ENCODE measurements at regions not wholly inside any gene's neighbourhood (a gene's known extent, or its start where the extent isn't known, plus 50 kb on each side); places are given as distances from the start of the nearest gene placed in this dataset.

DNA sequence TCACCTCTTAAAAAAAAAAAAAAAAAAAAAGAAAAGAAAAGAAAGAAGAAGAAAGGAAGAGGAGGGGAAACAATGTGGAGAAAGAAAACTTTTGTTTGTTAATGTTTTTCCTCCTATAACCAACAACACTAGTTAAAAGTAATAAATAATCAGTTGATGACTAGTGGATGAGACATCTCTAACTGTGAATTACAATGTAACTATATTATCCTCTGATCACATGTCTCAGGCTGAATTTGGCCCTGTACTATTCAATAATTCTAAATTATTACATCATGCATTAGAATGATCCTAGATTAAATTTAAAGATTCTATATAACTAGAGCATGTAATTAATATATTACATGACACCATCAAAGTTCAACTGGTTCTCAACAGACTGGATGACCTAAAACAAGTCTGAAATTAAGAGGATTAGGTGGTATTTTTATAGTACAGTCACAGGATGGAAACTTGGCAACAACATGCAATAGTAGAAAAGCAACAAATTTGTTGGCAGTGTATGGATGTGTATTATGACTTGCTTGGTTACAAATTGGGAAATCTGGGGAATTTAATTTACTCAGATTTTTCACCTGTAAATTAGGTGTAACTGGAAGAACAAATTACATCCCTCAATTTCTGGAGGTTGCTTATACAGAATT lies 269.3 kb upstream of the SETBP1 start:
- Histone ChIP-seq H3K9me2 (replicated peaks; ENCODE audit: insufficient read depth, low read length) (no peaks in the 10 kb centered on the region), H2AFZ (ENCODE audit: low read depth, low read length, severe bottlenecking) (no peak overlapping the region), H3K9ac (ENCODE audit: low read length) (no peak overlapping the region), H3K4me2 (ENCODE audit: low read depth, low read length, poor library complexity, severe bottlenecking) (no peak overlapping the region), H3K27ac (ENCODE audit: low read depth, low read length) (no peak overlapping the region), H3F3A (ENCODE audit: insufficient read depth) (no peaks in the 10 kb centered on the region), H4K20me1 (ENCODE audit: low read depth, low read length) (no peaks in the 10 kb centered on the region), H3K79me2 (ENCODE audit: insufficient read depth, low read length) (no peaks in the 10 kb centered on the region), H3K9me3 (ENCODE audit: insufficient read depth, low read length) (no peaks in the 10 kb centered on the region), H3K4me3 (ENCODE audit: insufficient read depth, low read length, poor library complexity, severe bottlenecking) (no peak overlapping the region), H3K36me3 (ENCODE audit: low read length) (no peaks in the 10 kb centered on the region), H3K27me3 (ENCODE audit: low read length) (no peaks in the 10 kb centered on the region)
- TF ChIP-seq, protein P1, sequence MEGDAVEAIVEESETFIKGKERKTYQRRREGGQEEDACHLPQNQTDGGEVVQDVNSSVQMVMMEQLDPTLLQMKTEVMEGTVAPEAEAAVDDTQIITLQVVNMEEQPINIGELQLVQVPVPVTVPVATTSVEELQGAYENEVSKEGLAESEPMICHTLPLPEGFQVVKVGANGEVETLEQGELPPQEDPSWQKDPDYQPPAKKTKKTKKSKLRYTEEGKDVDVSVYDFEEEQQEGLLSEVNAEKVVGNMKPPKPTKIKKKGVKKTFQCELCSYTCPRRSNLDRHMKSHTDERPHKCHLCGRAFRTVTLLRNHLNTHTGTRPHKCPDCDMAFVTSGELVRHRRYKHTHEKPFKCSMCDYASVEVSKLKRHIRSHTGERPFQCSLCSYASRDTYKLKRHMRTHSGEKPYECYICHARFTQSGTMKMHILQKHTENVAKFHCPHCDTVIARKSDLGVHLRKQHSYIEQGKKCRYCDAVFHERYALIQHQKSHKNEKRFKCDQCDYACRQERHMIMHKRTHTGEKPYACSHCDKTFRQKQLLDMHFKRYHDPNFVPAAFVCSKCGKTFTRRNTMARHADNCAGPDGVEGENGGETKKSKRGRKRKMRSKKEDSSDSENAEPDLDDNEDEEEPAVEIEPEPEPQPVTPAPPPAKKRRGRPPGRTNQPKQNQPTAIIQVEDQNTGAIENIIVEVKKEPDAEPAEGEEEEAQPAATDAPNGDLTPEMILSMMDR (IDR thresholded peaks at IDR 0.05; ENCODE audit: insufficient read depth, low read length, poor library complexity, severe bottlenecking): no peak
- no peak for TF ChIP-seq EZH2phosphoT487 (conservative IDR thresholded peaks at IDR 0.05; ENCODE audit: low read length)

DNA sequence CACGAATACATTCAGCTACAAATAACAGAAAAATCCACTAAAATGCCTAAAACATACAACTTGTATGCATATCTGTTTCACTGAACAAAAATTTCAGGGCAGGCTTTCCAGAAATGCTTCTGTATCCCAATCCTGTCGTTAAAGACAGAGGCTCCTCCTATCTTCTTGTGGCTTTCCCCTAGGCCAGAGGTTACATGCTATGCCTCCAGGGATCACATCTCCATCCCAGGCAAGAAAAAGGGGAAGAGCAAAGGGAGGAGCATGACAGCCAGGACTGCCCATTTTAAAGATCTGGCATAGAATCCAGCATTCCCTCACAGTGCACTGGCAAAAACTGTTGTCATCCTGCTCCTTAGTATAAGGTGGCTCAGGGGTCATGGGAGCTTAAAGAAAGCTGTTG lies 268.7 kb upstream of the SETBP1 start:
- H2AFZ ChIP-seq (ENCODE audit: low read depth, low read length, severe bottlenecking): no peak overlapping the region
- H3K27ac ChIP-seq (ENCODE audit: low read depth, low read length): no peak overlapping the region
- no peak for TF ChIP-seq EZH2phosphoT487 (conservative IDR thresholded peaks at IDR 0.05; ENCODE audit: low read length)
- TF ChIP-seq, protein P1 (IDR thresholded peaks at IDR 0.05; ENCODE audit: insufficient read depth, low read length, poor library complexity, severe bottlenecking): no peak
- no peak overlapping the region for H3K4me3 ChIP-seq (ENCODE audit: insufficient read depth, low read length, poor library complexity, severe bottlenecking)
- no peak overlapping the region for H3K4me2 ChIP-seq (ENCODE audit: low read depth, low read length, poor library complexity, severe bottlenecking)
- no peaks in the 10 kb centered on the region for H3K9me3 ChIP-seq (ENCODE audit: insufficient read depth, low read length)
- H4K20me1 ChIP-seq (ENCODE audit: low read depth, low read length): no peaks in the 10 kb centered on the region
- H3K36me3 ChIP-seq (ENCODE audit: low read length): no peaks in the 10 kb centered on the region
- H3K9ac ChIP-seq (ENCODE audit: low read length): no peak overlapping the region
- no peaks in the 10 kb centered on the region for H3K27me3 ChIP-seq (ENCODE audit: low read length)
- no peaks in the 10 kb centered on the region for H3K79me2 ChIP-seq (ENCODE audit: insufficient read depth, low read length)
- H3F3A ChIP-seq (ENCODE audit: insufficient read depth): no peaks in the 10 kb centered on the region
- H3K9me2 ChIP-seq (replicated peaks; ENCODE audit: insufficient read depth, low read length): no peaks in the 10 kb centered on the region

DNA sequence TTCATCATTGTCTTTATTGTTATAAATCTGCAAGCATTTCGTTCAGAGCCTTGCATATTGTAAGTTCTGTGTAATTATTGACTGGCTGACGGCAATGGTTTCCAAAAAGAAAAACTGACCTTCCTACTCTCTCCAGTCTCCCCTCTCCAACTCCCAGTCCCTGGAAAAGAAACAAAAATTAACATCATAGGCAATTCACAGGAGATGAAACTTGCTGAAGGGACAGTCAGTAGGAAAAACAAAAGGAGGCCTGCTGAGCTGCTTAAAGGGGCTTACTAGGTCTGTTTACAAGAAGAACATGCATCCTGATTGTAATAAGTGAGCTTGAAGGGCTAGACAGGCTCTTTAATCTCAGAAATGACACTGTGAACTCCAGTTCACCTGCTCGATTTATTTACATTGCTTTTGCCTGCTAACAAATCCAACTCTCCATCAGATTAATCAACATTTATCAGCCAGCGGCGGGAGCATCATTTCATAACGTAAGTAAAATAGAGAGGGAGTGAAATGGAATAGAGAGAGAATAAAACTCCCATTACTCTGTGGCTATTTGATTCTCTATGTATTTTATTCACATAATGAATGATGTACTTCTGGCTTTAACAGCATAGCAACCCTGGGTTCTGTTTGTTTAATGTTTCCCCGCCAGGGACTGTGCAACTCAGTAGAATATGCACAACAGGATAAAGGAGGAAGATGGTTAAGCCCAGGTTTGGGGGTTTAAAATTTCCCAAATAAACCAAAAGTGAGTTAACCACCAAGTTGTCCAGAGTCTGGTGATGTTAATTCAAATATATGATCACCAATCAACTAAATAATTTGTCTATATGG lies 256.7 kb upstream of the SETBP1 start:
- TF ChIP-seq, protein P1 (IDR thresholded peaks at IDR 0.05; ENCODE audit: insufficient read depth, low read length, poor library complexity, severe bottlenecking): no peak
- TF ChIP-seq EZH2phosphoT487 (conservative IDR thresholded peaks at IDR 0.05; ENCODE audit: low read length): no peak
- Histone ChIP-seq H2AFZ (ENCODE audit: low read depth, low read length, severe bottlenecking) (no peak overlapping the region), H4K20me1 (ENCODE audit: low read depth, low read length) (no peaks in the 10 kb centered on the region), H3K4me2 (ENCODE audit: low read depth, low read length, poor library complexity, severe bottlenecking) (no peak overlapping the region), H3K9ac (ENCODE audit: low read length) (no peak overlapping the region), H3K9me2 (replicated peaks; ENCODE audit: insufficient read depth, low read length) (no peaks in the 10 kb centered on the region), H3K9me3 (ENCODE audit: insufficient read depth, low read length) (no peaks in the 10 kb centered on the region), H3K4me3 (ENCODE audit: insufficient read depth, low read length, poor library complexity, severe bottlenecking) (no peak overlapping the region), H3K79me2 (ENCODE audit: insufficient read depth, low read length) (no peaks in the 10 kb centered on the region), H3K27me3 (ENCODE audit: low read length) (no peaks in the 10 kb centered on the region), H3K27ac (ENCODE audit: low read depth, low read length) (no peak overlapping the region), H3K36me3 (ENCODE audit: low read length) (no peaks in the 10 kb centered on the region), H3F3A (ENCODE audit: insufficient read depth) (no peaks in the 10 kb centered on the region)

All from SU-DHL-6 (cell line).